PFSK-1 (cell line): ENCODE measurements at regions not wholly inside any gene's neighbourhood (a gene's known extent, or its start where the extent isn't known, plus 50 kb on each side); places are given as distances from the start of the nearest gene placed in this dataset.

Experiments used
- FOXP2 ChIP-seq: optimal IDR thresholded peaks from 2 replicates; pipeline ENCODE3; 2011; ENCODE audit warnings: borderline replicate concordance, control low read depth, inconsistent platforms; ENCODE audit not compliant: insufficient read depth; ENCODE audit errors: extremely low read length, extremely low read depth
- POLR2AphosphoS5 ChIP-seq: IDR thresholded peaks from 2 replicates; pipeline ENCODE4 v1.6.1; 2012; ENCODE audit warnings: low read depth, mild to moderate bottlenecking, control low read depth, low read length, moderate library complexity
- SIN3A ChIP-seq: IDR thresholded peaks from 2 replicates; pipeline ENCODE4 v1.6.1; 2012; ENCODE audit warnings: mild to moderate bottlenecking, low read length, moderate library complexity, borderline replicate concordance; ENCODE audit not compliant: insufficient read depth
- TAF1 ChIP-seq: IDR thresholded peaks from 2 replicates; pipeline ENCODE4 v1.6.1; 2012; ENCODE audit warnings: low read length, control low read depth, borderline replicate concordance; ENCODE audit not compliant: insufficient read depth
- TF ChIP-seq, protein P1 (sequence below), 2 experiments: IDR thresholded peaks; 2 replicates each; pipeline versions ENCODE4 v1.6.1 to v1.8.0; 2011 to 2012; ENCODE audit warnings: low read depth in 2 of 2, low read length in 2 of 2, control low read depth in 1 of 2, inconsistent platforms in 1 of 2, mild to moderate bottlenecking in 1 of 2, moderate library complexity in 1 of 2; ENCODE audit not compliant: insufficient read depth in 1 of 2

DNA sequence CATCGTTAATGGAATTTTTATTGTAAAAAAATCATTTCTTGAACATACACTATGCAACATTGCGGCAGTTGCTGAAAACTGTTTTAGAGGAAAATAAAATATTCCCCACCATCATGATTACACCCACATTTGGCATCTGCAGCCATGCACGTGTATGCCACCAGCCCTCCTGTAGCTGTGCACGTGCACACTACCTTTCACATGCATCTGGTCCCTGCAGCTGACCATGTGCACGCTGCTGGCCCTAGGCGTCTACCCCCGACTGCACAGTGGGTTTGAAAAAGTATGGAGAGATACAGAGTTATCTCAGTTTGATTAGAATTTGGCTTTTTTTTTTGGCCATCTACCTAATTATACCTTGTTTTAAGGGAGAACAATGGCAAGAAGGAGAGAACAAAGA, 569.8 kb upstream of the IGFBP7 start:
- TF ChIP-seq SIN3A = no peak
- no peak for TF ChIP-seq TAF1
- TF ChIP-seq, protein P1, sequence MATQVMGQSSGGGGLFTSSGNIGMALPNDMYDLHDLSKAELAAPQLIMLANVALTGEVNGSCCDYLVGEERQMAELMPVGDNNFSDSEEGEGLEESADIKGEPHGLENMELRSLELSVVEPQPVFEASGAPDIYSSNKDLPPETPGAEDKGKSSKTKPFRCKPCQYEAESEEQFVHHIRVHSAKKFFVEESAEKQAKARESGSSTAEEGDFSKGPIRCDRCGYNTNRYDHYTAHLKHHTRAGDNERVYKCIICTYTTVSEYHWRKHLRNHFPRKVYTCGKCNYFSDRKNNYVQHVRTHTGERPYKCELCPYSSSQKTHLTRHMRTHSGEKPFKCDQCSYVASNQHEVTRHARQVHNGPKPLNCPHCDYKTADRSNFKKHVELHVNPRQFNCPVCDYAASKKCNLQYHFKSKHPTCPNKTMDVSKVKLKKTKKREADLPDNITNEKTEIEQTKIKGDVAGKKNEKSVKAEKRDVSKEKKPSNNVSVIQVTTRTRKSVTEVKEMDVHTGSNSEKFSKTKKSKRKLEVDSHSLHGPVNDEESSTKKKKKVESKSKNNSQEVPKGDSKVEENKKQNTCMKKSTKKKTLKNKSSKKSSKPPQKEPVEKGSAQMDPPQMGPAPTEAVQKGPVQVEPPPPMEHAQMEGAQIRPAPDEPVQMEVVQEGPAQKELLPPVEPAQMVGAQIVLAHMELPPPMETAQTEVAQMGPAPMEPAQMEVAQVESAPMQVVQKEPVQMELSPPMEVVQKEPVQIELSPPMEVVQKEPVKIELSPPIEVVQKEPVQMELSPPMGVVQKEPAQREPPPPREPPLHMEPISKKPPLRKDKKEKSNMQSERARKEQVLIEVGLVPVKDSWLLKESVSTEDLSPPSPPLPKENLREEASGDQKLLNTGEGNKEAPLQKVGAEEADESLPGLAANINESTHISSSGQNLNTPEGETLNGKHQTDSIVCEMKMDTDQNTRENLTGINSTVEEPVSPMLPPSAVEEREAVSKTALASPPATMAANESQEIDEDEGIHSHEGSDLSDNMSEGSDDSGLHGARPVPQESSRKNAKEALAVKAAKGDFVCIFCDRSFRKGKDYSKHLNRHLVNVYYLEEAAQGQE (IDR thresholded peaks at IDR 0.05; ENCODE audit: insufficient read depth in 1 of 2, low read depth in 2 of 2, low read length in 2 of 2) = no peak
- no peak for TF ChIP-seq FOXP2
- TF ChIP-seq POLR2AphosphoS5 = no peak

DNA sequence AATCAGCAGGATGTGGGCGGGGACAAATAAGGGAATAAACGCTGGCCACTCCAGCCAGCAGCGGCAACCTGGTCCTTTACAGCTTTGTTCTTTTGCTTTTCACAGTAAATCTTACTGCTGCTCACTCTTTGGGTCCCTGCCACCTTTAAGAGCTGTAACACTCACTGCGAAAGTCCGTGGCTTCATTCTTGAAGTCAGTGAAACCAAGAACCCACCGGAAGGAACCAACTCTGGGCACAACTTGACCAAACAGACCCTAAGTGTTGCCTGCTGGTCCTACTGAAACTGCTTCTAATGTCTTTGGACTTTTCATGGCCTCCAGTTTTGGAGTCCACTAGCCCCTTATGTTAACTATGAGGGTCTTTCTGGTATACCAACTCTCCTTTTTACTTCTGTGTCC, 566.2 kb upstream of the IGFBP7 start:
- TF ChIP-seq POLR2AphosphoS5 (no peak), TAF1 (no peak), SIN3A (no peak), FOXP2 (no peak)
- TF ChIP-seq, protein P1 (IDR thresholded peaks at IDR 0.05; ENCODE audit: insufficient read depth in 1 of 2, low read depth in 2 of 2, low read length in 2 of 2) = no peak

DNA sequence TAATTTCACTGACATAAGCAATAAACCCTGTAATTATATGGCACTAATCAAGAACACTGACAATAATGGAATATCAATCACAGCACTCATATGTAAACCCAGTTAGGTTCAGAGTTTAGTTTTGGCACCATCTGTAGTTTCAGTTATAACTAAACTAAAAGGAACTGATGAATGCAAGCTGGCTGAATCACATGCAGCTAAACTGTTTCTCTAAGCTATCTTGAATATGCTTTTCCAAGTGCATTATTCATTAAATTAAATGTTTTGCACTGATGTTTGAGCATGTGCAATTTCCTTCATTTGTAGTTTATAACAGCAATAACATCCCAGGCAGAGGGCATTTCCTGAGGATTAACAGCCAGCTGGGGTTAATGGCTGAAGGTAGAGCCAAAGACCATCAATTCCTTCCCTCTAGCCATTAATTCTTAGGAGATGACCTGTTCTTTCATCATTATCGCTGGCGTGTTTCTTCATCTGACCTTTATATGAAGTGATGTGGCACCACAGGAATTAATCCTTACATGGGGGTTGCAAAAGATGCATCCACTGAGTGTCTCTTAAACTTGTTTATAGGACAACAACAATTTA, 562.8 kb upstream of the IGFBP7 start:
- no peak for TF ChIP-seq TAF1
- TF ChIP-seq FOXP2 = no peak

DNA sequence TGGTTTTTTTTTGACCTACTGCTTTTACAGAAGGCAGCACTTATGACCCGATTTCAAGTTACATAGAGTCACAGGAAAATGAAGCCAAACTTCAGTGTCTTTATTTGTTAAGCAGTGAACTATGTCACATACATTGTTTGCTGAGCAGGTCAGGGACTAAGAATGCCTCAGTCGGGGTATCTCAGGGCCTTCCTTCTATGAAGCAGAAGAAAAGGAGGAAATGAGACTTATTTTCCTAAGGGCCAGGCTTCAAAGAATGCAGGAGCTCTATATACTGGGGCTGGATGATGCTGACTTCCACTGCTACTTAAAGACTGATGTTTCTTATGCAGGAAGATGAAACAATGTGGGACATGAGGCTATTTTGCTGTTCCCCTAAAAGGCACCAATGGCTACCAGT, 558.4 kb upstream of the IGFBP7 start:
- no peak for TF ChIP-seq POLR2AphosphoS5
- no peak for TF ChIP-seq TAF1
- no peak for TF ChIP-seq SIN3A
- TF ChIP-seq FOXP2 = no peak
- TF ChIP-seq, protein P1 (IDR thresholded peaks at IDR 0.05; ENCODE audit: insufficient read depth in 1 of 2, low read depth in 2 of 2, low read length in 2 of 2) = no peak

DNA sequence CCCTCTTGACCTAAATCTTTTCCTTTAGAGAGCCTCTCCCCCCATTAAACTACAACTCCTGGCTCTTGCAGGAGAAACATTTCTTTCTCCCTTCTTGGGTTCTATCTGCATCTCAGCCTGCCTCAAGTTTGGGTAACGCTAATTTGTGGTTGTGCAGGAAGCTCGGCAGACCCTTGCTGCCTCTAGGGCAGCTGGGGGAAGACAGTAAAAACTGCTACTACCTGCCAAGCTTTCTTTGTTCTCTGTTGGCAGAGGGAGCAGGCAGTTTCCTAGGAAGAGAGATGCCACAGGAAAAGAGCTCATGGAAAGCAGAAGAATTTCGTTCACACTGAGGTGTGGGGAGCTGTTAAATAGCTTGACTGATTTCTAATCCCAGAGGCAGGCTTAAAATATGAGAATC, 555.6 kb upstream of the IGFBP7 start:
- TF ChIP-seq SIN3A (no peak), POLR2AphosphoS5 (no peak), TAF1 (no peak), FOXP2 (no peak)
- TF ChIP-seq, protein P1 (IDR thresholded peaks at IDR 0.05; ENCODE audit: insufficient read depth in 1 of 2, low read depth in 2 of 2, low read length in 2 of 2) = no peak
